Keratinocyte (primary cell): ENCODE measurements at regions not wholly inside any gene's neighbourhood (a gene's known extent, or its start where the extent isn't known, plus 50 kb on each side); places are given as distances from the start of the nearest gene placed in this dataset.

Source experiments
- CTCF ChIP-seq, 3 experiments: IDR thresholded peaks in 1 of 3; conservative IDR thresholded peaks in 1 of 3; optimal IDR thresholded peaks in 1 of 3; 2 replicates in 2 of 3; 3 replicates in 1 of 3; pipeline versions ENCODE3 to v1.5.1; 2011; ENCODE audit warnings: low read length in 3 of 3, mild to moderate bottlenecking in 3 of 3, moderate library complexity in 2 of 3, control low read depth in 1 of 3, inconsistent platforms in 1 of 3; ENCODE audit not compliant: insufficient read depth in 2 of 3; ENCODE audit errors: extremely low read depth in 1 of 3
- EZH2 ChIP-seq: IDR thresholded peaks from one replicate; pipeline ENCODE4 v1.6.1; 2012; ENCODE audit warnings: inconsistent platforms, mild to moderate bottlenecking, low read length, moderate library complexity

DNA sequence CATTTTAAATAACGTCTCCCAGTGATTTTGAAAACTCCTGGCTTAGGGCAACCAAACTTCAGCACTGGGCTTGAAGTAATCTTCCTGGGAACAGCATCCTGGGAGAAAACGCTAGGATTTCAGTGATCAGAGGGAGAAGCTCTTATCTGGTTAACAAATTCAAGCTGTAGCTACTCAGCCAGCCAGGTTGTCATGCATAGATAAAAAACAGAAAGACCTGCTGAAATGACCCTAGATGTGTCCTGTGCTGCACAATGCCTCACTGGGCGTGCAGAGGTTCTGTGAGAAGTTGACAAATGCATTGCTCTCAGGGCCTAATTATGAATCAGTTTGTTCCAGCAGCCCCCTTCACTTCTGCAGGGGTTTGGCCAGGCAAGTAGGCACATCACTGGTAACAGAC, 68.9 kb upstream of the CHCHD3 start:
- no peak for TF ChIP-seq CTCF (optimal IDR thresholded peaks at IDR 0.05 in 1 of 3, IDR thresholded peaks at IDR 0.05 in 1 of 3, conservative IDR thresholded peaks at IDR 0.05 in 1 of 3; ENCODE audit: extremely low read depth in 1 of 3, insufficient read depth in 2 of 3, low read length in 3 of 3)
- TF ChIP-seq EZH2, result no peak
